IMR-90 (cell line): ENCODE measurements at regions not wholly inside any gene's neighbourhood (a gene's known extent, or its start where the extent isn't known, plus 50 kb on each side); places are given as distances from the start of the nearest gene placed in this dataset.
A peak's percentile ranks its signal among the peaks of the same experiment; 100 is the strongest.

Experiments
- ATAC-seq: fragments of 200-7000 bp; cut with Tn5 transposase; 2 replicates; pipeline ENCODE4 v1.9.1; 2020; ENCODE audit warnings: low read depth, mild to moderate bottlenecking, moderate library complexity
- BruUV-seq: library from RNA; stranded (reverse); fragments of 400-500 nt; replicated peaks from 2 replicates; lab custom pipeline; 2021; lab: Mats Ljungman, UMichigan
- CTCF ChIA-PET: fragments of 300-600 bp; formaldehyde crosslinking; extraction: SDS; loops from one replicate; lab custom pipeline; 2021; ENCODE audit warnings: antibody characterized with exemption; lab: Yijun Ruan, JAX
- POLR2A ChIA-PET: fragments of 300-600 bp; sonication (Branson Sonifier 250); formaldehyde crosslinking; loops from one replicate; lab custom pipeline; 2022; ENCODE audit warnings: antibody characterized with exemption; ENCODE audit not compliant: unreplicated experiment; lab: Charles Lee
- DNase-seq: peaks from one replicate; pipeline ENCODE4 v3.0.0; 2013
- H2AFZ ChIP-seq: replicated peaks from 2 replicates; pipeline ENCODE3; 2013; ENCODE audit warnings: low read length, mild to moderate bottlenecking; ENCODE audit not compliant: poor library complexity
- H2AK5ac ChIP-seq: 2 replicates; pipeline ENCODE4 v1.6.1; 2013; ENCODE audit warnings: low read depth, low read length, inconsistent platforms
- H2AK9ac ChIP-seq: replicated peaks from 2 replicates; pipeline ENCODE3; 2013; ENCODE audit warnings: mild to moderate bottlenecking, low read depth, low read length, moderate library complexity; ENCODE audit not compliant: poor library complexity
- H2BK120ac ChIP-seq: 2 replicates; pipeline ENCODE4 v1.6.1; 2013; ENCODE audit warnings: low read depth, low read length, inconsistent platforms
- H2BK15ac ChIP-seq: 3 replicates; pipeline ENCODE4 v1.6.1; 2013; ENCODE audit warnings: low read depth, low read length, inconsistent platforms
- H2BK20ac ChIP-seq: 2 replicates; pipeline ENCODE4 v1.6.1; 2013; ENCODE audit warnings: low read depth, mild to moderate bottlenecking, inconsistent platforms, low read length, moderate library complexity
- H2BK5ac ChIP-seq: 2 replicates; pipeline ENCODE4 v1.6.1; 2013; ENCODE audit warnings: mild to moderate bottlenecking, low read depth, low read length, inconsistent platforms; ENCODE audit not compliant: poor library complexity, severe bottlenecking
- H3K14ac ChIP-seq: replicated peaks from 2 replicates; pipeline ENCODE4 v1.6.1; 2013; ENCODE audit warnings: low read depth, low read length, inconsistent platforms
- H3K18ac ChIP-seq: 2 replicates; pipeline ENCODE4 v1.6.1; 2013; ENCODE audit warnings: low read depth, low read length, control low read depth
- H3K23ac ChIP-seq: 2 replicates; pipeline ENCODE4 v1.6.1; 2013; ENCODE audit warnings: low read depth, low read length, inconsistent platforms
- H3K27ac ChIP-seq: 2 replicates; pipeline ENCODE4 v1.5.1; 2013; ENCODE audit warnings: mild to moderate bottlenecking, control low read depth, low read length; ENCODE audit not compliant: insufficient read depth
- H3K27me3 ChIP-seq: 2 replicates; pipeline ENCODE4 v1.6.1; 2013; ENCODE audit warnings: low read length; ENCODE audit not compliant: control insufficient read depth, insufficient read depth
- H3K36me3 ChIP-seq: 2 replicates; pipeline ENCODE4 v1.6.1; 2013; ENCODE audit warnings: low read length, mixed read lengths; ENCODE audit not compliant: control insufficient read depth, insufficient read depth
- H3K4ac ChIP-seq: 2 replicates; pipeline ENCODE4 v1.6.1; 2013; ENCODE audit warnings: low read depth, low read length, inconsistent platforms
- H3K4me1 ChIP-seq: 2 replicates; pipeline ENCODE4 v1.6.1; 2013; ENCODE audit warnings: low read length, mixed read lengths; ENCODE audit not compliant: control insufficient read depth, insufficient read depth
- H3K4me2 ChIP-seq: 2 replicates; pipeline ENCODE4 v1.6.1; 2013; ENCODE audit warnings: low read depth, mild to moderate bottlenecking, control low read depth, low read length, moderate library complexity
- H3K4me3 ChIP-seq: 2 replicates; pipeline ENCODE4 v1.5.1; 2013; ENCODE audit warnings: low read depth, mild to moderate bottlenecking, control low read depth, low read length, moderate library complexity; ENCODE audit not compliant: insufficient read depth
- H3K56ac ChIP-seq: 2 replicates; pipeline ENCODE4 v1.6.1; 2013; ENCODE audit warnings: low read length, inconsistent platforms; ENCODE audit not compliant: insufficient read depth; ENCODE audit errors: extremely low read depth
- H3K79me1 ChIP-seq, 2 experiments: 2 replicates each; pipeline ENCODE4 v1.6.1; 2013; ENCODE audit warnings: low read length in 2 of 2, inconsistent platforms in 1 of 2, low read depth in 1 of 2
- H3K9ac ChIP-seq: 2 replicates; pipeline ENCODE4 v1.6.1; 2013; ENCODE audit warnings: low read depth, low read length, control low read depth
- H3K9me1 ChIP-seq: 2 replicates; pipeline ENCODE4 v1.6.1; 2013; ENCODE audit warnings: low read length, inconsistent platforms; ENCODE audit not compliant: insufficient read depth
- H3K9me3 ChIP-seq: 2 replicates; pipeline ENCODE4 v1.6.1; 2013; ENCODE audit warnings: low read length; ENCODE audit not compliant: control insufficient read depth, insufficient read depth
- H4K20me1 ChIP-seq: 2 replicates; pipeline ENCODE4 v1.6.1; 2013; ENCODE audit warnings: low read length, inconsistent platforms; ENCODE audit not compliant: insufficient read depth
- H4K5ac ChIP-seq: 2 replicates; pipeline ENCODE4 v1.6.1; 2013; ENCODE audit warnings: mild to moderate bottlenecking, low read depth, low read length, control low read depth
- H4K8ac ChIP-seq, 2 experiments: 2 replicates each; pipeline ENCODE4 v1.6.1; 2013; ENCODE audit warnings: low read depth in 2 of 2, low read length in 2 of 2, control low read depth in 1 of 2, inconsistent platforms in 1 of 2
- H4K91ac ChIP-seq: 2 replicates; pipeline ENCODE4 v1.6.1; 2013; ENCODE audit warnings: low read depth, low read length, inconsistent platforms; ENCODE audit not compliant: insufficient read depth
- BHLHE40 ChIP-seq: fragments of 150-350 bp; IDR thresholded peaks from 2 replicates; pipeline ENCODE4 v1.6.1; 2016; ENCODE audit warnings: mild to moderate bottlenecking, low read depth, low read length
- CEBPB ChIP-seq: IDR thresholded peaks from 2 replicates; pipeline ENCODE4 v1.6.1; 2012; ENCODE audit warnings: low read depth, low read length, improper control_type of control experiment
- CHD1 ChIP-seq: IDR thresholded peaks from 2 replicates; pipeline ENCODE4 v1.6.1; 2012; ENCODE audit warnings: low read depth, low read length, improper control_type of control experiment
- FOS ChIP-seq: fragments of 150-350 bp; IDR thresholded peaks from 2 replicates; pipeline ENCODE4 v1.6.1; 2016; ENCODE audit warnings: low read depth, low read length
- MAFK ChIP-seq: IDR thresholded peaks from 2 replicates; pipeline ENCODE4 v1.6.1; 2012; ENCODE audit warnings: low read depth, low read length, improper control_type of control experiment
- MAZ ChIP-seq: IDR thresholded peaks from 2 replicates; pipeline ENCODE4 v1.6.1; 2012; ENCODE audit warnings: low read depth, mild to moderate bottlenecking, low read length, improper control_type of control experiment, moderate library complexity, borderline replicate concordance
- MXI1 ChIP-seq: IDR thresholded peaks from 2 replicates; pipeline ENCODE4 v1.6.1; 2012; ENCODE audit warnings: low read depth, mild to moderate bottlenecking, low read length, moderate library complexity, borderline replicate concordance
- NFE2L2 ChIP-seq: fragments of 150-350 bp; IDR thresholded peaks from 2 replicates; pipeline ENCODE4 v1.6.1; 2016; ENCODE audit warnings: low read depth, mild to moderate bottlenecking, low read length
- POLR2A ChIP-seq: IDR thresholded peaks from 2 replicates; pipeline ENCODE4 v1.6.1; 2012; ENCODE audit warnings: mild to moderate bottlenecking, low read depth, low read length
- RCOR1 ChIP-seq: IDR thresholded peaks from 2 replicates; pipeline ENCODE4 v1.6.1; 2012; ENCODE audit warnings: mild to moderate bottlenecking, low read length, improper control_type of control experiment; ENCODE audit not compliant: insufficient replicate concordance
- RFX5 ChIP-seq: IDR thresholded peaks from 2 replicates; pipeline ENCODE4 v1.8.0; 2012; ENCODE audit warnings: low read depth, mild to moderate bottlenecking, low read length, moderate library complexity
- SMC3 ChIP-seq: fragments of 150-350 bp; IDR thresholded peaks from 2 replicates; pipeline ENCODE4 v1.6.1; 2016; ENCODE audit warnings: low read depth, mild to moderate bottlenecking, antibody characterized with exemption, low read length, moderate library complexity
- USF2 ChIP-seq: fragments of 150-350 bp; IDR thresholded peaks from 2 replicates; pipeline ENCODE4 v1.6.1; 2017; ENCODE audit warnings: mild to moderate bottlenecking, antibody characterized with exemption, low read length, low read depth
- WGBS, 2 experiments: methylation state at CpG; one replicate each; pipeline versions ENCODE4 v1.1.5 to v1.1.7; 2013; ENCODE audit warnings: missing lambda C conversion rate in 2 of 2; ENCODE audit not compliant: insufficient read length in 1 of 2; ENCODE audit errors: extremely low coverage in 2 of 2; 5-methylcytosine and 5-hydroxymethylcytosine counted together
- dilution Hi-C: fragments of 300-500 bp; cut with HindIII; formaldehyde crosslinking; loops from one replicate; pipeline ENCODE4 v1.14.3; 2018; ENCODE audit warnings: low sequenced_read_pairs; ENCODE audit not compliant: unreplicated experiment
- in situ Hi-C: fragments of 300-500 bp; cut with MboI; formaldehyde crosslinking; loops from 3 replicates; pipeline ENCODE4 v1.14.3; 2019; ENCODE audit warnings: low sequenced_read_pairs, inconsistent platforms, mixed read lengths
- intact Hi-C: fragments of 100-400 bp; cut with micrococcal nuclease; formaldehyde crosslinking; loops from 2 replicates; pipeline ENCODE4 v1.10.0; 2022
- TF ChIP-seq, protein P1 (sequence below): conservative IDR thresholded peaks from 2 replicates; pipeline ENCODE4 v1.5.1; 2012; ENCODE audit warnings: mild to moderate bottlenecking, low read depth, low read length, improper control_type of control experiment

- no peak overlapping the region for H3K4me3 ChIP-seq
- no peak overlapping the region for H3K18ac ChIP-seq
- intact Hi-C loops (no loop called here), in situ Hi-C loops (no loop called here), dilution Hi-C loops (no loop called here)
- H4K8ac ChIP-seq, result no peak overlapping the region
- no peak overlapping the region for H2BK120ac ChIP-seq
- DNase-seq (peak; percentile 57), ATAC-seq (no peak)
- no peak overlapping the region for H2BK15ac ChIP-seq
- H3K23ac ChIP-seq, result no peak overlapping the region
- no peaks in the 10 kb centered on the region for H3K27me3 ChIP-seq
- no peaks in the 10 kb centered on the region for H3K36me3 ChIP-seq
- POLR2A ChIA-PET, result no interaction called here
- no peaks in the 10 kb centered on the region for H3K79me1 ChIP-seq
- 0 out of 2 replicates have a peak, but pooled peaks cover 5% of the 10 kb centered on the region for H3K9me1 ChIP-seq
- H3K14ac ChIP-seq, result no peak overlapping the region
- H2BK5ac ChIP-seq, result no peak overlapping the region
- H2AK9ac ChIP-seq, result no peak overlapping the region
- no peaks in the 10 kb centered on the region for H4K20me1 ChIP-seq
- H2AK5ac ChIP-seq, result no peak overlapping the region
- no peak overlapping the region for H3K4me2 ChIP-seq
- H2AFZ ChIP-seq, result no peak overlapping the region
- no TSS peak for BruUV-seq
- H3K9me3 ChIP-seq, result no peaks in the 10 kb centered on the region
- H3K9ac ChIP-seq, result no peak overlapping the region
- H3K4ac ChIP-seq, result no peak overlapping the region
- H3K56ac ChIP-seq, result no peak overlapping the region
- H4K91ac ChIP-seq, result no peak overlapping the region
- no peaks in the 10 kb centered on the region; the same call in 1 of the 2 replicates for H3K4me1 ChIP-seq
- no peak overlapping the region for H2BK20ac ChIP-seq
- no peak overlapping the region for H3K27ac ChIP-seq
- H4K5ac ChIP-seq, result no peak overlapping the region
- TF ChIP-seq USF2, result no peak
- TF ChIP-seq RCOR1, result no peak
- TF ChIP-seq MAZ, result no peak
- no peak for TF ChIP-seq CEBPB
- TF ChIP-seq RFX5, result no peak
- no peak for TF ChIP-seq SMC3
- no peak for TF ChIP-seq POLR2A
- no peak for TF ChIP-seq BHLHE40
- no peak for TF ChIP-seq MXI1
- TF ChIP-seq, protein P1, sequence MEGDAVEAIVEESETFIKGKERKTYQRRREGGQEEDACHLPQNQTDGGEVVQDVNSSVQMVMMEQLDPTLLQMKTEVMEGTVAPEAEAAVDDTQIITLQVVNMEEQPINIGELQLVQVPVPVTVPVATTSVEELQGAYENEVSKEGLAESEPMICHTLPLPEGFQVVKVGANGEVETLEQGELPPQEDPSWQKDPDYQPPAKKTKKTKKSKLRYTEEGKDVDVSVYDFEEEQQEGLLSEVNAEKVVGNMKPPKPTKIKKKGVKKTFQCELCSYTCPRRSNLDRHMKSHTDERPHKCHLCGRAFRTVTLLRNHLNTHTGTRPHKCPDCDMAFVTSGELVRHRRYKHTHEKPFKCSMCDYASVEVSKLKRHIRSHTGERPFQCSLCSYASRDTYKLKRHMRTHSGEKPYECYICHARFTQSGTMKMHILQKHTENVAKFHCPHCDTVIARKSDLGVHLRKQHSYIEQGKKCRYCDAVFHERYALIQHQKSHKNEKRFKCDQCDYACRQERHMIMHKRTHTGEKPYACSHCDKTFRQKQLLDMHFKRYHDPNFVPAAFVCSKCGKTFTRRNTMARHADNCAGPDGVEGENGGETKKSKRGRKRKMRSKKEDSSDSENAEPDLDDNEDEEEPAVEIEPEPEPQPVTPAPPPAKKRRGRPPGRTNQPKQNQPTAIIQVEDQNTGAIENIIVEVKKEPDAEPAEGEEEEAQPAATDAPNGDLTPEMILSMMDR, result no peak
- no peak for TF ChIP-seq CHD1
- no peak for TF ChIP-seq MAFK
- TF ChIP-seq NFE2L2, result no peak
- no peak for TF ChIP-seq FOS
- WGBS, 2 experiments, result 0% methylated on average over 1 of the region's 2 CpGs; no CpG with 5 or more reads in 1 of the 2 experiments
- CTCF ChIA-PET, result interaction anchor here (0.6 to 0.9 kb wide), 2 partner anchors 11 to 827 kb away, joined by 3 to 4 read pairs; no protein-coding TSS in a partner anchor
Measured at GRCh38 chr13:23963947-23964346, 66.6 kb upstream of the C1QTNF9B start.
